ENCODE measurements at regions not wholly inside any gene's neighbourhood (a gene's known extent, or its start where the extent isn't known, plus 50 kb on each side); places are given as distances from the start of the nearest gene placed in this dataset.
"Not testable (repeated sequence)": the region's sequence is repeated elsewhere in the genome, so short reads cannot be mapped to it uniquely, and the experiment has no call there.

- DNase-seq, result no peak
These were observed 120.1 kb downstream of the ZNF486 start for GRCh38 chr19:20287070-20287469.

GRCh38 chr19:20285876-20286275 is 118.9 kb downstream of the ZNF486 start:
- DNase-seq, result not testable (repeated sequence)

- DNase-seq, result no peak
These were observed 112.5 kb downstream of the ZNF486 start for GRCh38 chr19:20279516-20279915.

- no peak for DNase-seq
These were observed 111.3 kb downstream of the ZNF486 start for GRCh38 chr19:20278342-20278741.

- DNase-seq, result not testable (repeated sequence)
These were observed 109.7 kb downstream of the ZNF486 start for GRCh38 chr19:20276732-20277082.

GRCh38 chr19:20276011-20276731 is 109.2 kb downstream of the ZNF486 start:
- no peak for DNase-seq

- DNase-seq, result no peak
These were observed 107.0 kb downstream of the ZNF486 start for GRCh38 chr19:20273951-20274570.

- DNase-seq, result no peak
These were observed 106.4 kb downstream of the ZNF486 start for GRCh38 chr19:20273376-20273775.

- DNase-seq, result not testable (repeated sequence)
These were observed 105.6 kb downstream of the ZNF486 start for GRCh38 chr19:20272627-20273010.

- DNase-seq, result not testable (repeated sequence)
These were observed 105.1 kb downstream of the ZNF486 start for GRCh38 chr19:20271927-20272626.

- DNase-seq, result no peak
These were observed 104.4 kb downstream of the ZNF486 start for GRCh38 chr19:20271215-20271926.

- no peak for DNase-seq
These were observed 102.4 kb downstream of the ZNF486 start for GRCh38 chr19:20269461-20269860.

GRCh38 chr19:20261513-20261912 is 94.5 kb downstream of the ZNF486 start:
- DNase-seq, result not testable (repeated sequence)

GRCh38 chr19:20260738-20261137 is 93.7 kb downstream of the ZNF486 start:
- not testable (repeated sequence) for DNase-seq

GRCh38 chr19:20259615-20260014 is 92.6 kb downstream of the ZNF486 start:
- DNase-seq, result no peak

- DNase-seq, result no peak
These were observed 89.6 kb downstream of the ZNF486 start for GRCh38 chr19:20256606-20257005.

GRCh38 chr19:20254121-20254520 is 87.1 kb downstream of the ZNF486 start:
- no peak for DNase-seq

- DNase-seq, result no peak
These were observed 85.6 kb downstream of the ZNF486 start for GRCh38 chr19:20252613-20253012.

GRCh38 chr19:20250627-20251026 is 83.6 kb downstream of the ZNF486 start:
- no peak for DNase-seq

GRCh38 chr19:20250121-20250520 is 83.1 kb downstream of the ZNF486 start:
- no peak for DNase-seq
